HG03460 (cell line): ENCODE measurements at regions not wholly inside any gene's neighbourhood (a gene's known extent, or its start where the extent isn't known, plus 50 kb on each side); places are given as distances from the start of the nearest gene placed in this dataset.
"Not testable (repeated sequence)": the region's sequence is repeated elsewhere in the genome, so short reads cannot be mapped to it uniquely, and the experiment has no call there.

Source experiments
- ATAC-seq: cut with Tn5 transposase; IDR thresholded peaks from one replicate; pipeline ENCODE4 v1.9.1; 2021; ENCODE audit not compliant: unreplicated experiment

DNA sequence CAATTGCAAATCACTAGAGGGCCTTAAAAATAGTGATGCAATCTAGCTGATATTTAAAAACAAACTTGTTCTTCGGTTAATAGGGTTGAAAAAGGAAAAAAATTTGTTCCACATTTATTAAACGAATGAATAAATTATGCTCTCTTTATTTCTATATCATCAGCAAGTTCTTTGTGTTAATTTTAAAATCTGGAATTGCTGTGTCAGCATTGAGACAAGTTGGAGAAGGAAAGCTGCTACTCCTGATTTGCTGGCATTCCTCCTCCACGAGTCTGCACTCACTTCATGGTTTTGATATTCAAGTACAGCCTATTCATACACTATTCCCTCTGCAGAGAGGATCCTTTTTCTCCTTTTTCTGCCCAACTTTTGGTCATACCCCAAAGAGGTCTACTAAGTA, 117.6 kb downstream of the MRPL39 start:
- ATAC-seq, result no peak

DNA sequence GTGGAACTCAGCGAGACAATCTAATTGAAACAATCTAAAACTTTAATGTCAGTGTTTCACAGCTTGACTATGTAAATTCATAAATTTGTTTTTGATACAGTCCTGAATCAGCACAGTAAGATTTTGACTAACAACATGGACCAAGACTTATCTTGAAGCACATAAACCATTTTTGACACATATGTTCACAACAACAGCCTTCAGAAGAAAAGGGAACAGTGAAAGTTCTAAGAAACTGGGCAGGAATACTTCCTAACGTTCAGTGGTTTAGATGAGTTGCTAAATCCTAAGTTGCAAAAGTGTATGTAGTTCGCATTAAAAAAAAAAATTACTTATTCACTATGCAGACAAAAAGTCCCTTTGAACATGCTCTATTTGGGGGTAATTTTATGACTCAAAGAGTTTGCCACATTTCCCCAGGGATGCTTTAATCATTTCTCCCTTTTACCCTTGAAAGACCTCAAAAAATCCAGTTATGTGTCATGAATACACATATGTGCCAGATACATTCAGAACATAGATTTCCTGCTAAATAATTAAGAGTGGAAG, 120.2 kb downstream of the MRPL39 start:
- ATAC-seq, result peak; percentile 68

DNA sequence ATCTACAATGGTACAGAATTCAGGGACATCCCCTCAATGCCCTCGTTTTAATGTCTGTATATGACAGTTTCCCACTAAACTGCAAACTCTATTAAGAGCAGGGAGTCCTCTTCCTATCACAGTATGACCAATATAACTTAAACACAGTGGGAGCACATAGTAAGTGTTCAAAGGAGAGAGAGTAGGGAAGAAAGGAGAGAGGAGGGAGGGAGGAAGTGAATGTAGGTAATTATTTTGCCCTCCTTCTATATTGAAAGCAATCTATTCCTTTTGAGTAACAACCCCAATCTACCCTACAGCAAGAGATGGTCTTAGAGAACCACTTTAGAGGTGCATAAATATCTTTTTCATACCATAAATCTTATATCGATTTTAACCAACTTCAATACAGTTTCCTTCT, 121.4 kb downstream of the MRPL39 start:
- no peak for ATAC-seq

DNA sequence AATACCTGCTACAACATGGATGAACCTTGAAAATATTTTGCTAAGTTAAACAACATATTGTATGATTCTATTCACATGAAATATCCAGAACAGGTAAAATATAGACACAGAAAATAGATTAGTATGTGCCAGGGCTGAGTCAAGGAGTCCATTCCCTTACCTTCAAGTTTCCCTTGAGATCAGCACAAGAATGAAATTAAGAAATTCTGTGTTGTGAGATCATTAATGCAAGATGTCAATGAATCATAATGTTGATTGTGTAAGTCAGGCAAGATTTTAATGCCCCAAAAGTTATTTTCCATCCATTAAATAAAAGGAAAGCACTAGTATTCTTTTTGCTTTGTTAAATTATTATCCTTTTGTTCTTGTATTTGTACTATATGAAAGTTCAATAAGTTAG, 139.4 kb downstream of the MRPL39 start:
- ATAC-seq, result no peak

DNA sequence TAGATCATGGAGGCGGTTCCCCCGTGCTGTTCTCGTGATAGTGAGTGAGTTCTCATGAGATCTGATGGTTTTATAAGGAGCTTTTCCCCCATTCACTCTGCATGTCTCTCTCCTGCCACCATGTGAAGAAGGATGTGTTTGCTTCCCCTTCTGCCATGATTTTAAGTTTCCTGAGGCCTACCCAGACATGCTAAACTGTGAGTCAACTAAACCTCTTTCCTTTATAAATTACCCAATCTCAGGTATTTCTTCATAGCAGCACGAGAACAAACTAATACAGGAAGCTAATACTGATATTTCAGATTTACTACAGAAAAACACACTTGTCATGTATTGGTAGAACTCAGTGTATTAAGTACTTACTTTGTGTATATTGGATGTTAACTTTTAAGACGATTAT, 140.2 kb downstream of the MRPL39 start:
- ATAC-seq, result not testable (repeated sequence)

DNA sequence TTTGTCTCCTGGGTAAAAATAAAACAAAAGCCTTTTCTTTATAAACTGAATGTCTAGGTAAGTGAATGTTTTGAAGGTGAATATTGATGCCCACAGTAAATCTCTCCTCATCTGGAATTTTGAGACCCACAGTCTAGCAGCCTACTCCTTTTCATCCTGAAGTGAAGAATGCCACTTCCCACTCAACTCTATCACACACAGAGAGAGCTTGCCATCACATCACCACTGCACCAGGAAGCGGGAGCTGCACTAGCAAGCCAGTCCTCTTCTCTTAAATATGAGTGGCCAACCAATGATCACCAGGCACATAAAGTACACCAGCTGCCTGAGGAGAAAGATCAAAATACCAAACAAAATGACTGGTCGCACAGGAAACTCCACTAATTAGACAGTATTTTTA, 140.8 kb downstream of the MRPL39 start:
- no peak for ATAC-seq

DNA sequence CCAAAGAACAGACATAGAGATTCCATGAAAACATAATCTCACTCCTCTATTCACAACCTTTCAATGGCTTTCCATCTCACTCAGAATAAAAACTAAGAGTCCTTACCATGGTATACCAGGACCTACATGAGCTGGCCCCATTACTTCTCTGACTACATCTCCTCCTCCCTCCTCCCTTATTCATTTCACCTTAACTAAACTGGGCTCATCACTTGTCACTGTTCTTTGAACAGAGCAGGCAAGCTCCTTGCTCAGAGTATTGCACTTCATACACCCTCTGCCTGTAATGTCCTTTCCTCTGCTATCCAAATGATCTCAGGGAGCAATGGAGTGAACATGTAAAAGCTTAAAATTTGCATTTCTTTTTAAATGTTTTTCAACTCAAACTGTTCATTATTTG, 142.0 kb downstream of the MRPL39 start:
- ATAC-seq, result no peak

DNA sequence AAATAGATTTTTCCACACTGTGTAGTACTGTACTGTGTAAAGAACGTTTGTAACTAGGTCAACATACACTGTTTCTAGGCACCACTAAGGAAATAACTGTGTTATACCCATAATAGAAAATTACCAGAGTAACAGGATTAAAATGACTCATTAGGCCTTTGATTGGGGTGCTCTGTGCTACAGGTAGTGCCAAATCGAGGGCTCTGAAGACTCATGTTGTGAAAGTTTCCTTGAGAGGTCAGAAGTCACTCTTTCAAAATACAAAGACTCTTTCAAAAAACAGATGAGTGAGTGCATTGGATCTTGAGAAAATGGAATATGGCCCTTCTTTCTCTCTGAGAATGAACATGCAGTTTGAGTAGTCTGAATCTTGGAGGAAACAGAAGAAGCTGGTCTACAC, 143.0 kb downstream of the MRPL39 start:
- ATAC-seq, result peak; percentile 54

DNA sequence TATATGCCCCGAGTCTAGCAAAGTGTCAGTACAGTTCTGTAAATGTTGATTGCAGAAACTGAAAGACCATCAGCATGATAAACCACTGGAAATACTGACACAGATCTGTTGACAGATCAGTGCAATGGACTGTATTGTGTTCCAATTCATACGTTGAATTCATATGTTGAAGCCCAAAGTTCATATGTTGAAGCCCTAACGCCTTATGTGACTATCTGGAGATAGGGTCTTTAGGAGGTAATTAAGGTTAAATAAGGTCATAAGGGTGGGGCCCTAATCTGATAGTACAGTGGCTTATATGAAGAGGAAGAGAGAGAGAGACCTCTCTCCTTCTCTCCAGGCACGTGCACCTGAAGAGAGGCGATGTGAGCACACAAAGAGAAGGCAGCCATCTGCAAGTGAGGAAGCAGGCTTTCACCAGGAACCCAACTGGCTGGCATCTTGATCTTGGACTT, 144.7 kb downstream of the MRPL39 start:
- ATAC-seq, result peak; percentile 44

DNA sequence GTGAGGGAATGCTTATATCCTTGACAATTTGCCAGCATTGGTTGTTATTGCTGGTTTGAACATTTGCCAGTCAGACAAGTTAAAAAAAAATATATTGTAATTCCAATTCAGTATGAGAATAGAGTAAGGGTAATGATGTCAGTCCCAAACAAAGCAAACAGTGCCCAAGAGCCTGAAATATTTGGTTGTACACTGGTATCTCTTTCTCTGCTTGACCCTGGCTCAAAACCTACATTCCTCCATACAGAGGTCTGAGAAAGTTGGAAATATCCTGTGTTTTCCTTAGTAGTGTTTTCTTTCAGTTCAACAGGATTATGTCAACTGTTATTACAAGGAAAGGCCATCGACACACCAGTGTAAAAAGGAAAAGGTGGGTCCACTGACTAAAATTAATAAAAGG, 145.6 kb downstream of the MRPL39 start:
- no peak for ATAC-seq

DNA sequence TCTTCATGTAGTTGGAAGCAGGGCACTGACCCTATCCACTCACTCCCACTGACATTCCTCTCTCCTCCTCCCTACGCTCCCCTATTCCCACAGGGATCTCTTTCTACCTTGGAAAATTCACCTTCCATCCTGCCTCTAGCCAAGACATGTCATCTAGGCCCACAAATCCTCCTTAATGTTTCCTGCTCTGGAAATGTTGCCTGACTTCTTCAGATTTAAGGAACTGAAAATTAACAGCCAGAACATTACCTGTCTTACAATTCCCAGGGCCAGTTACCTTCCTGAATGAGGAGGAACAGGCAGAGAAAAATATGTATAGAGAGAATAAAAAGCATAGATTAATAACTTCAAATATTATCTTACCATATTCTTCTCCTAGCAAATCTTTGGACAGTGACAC, 147.3 kb downstream of the MRPL39 start:
- ATAC-seq, result no peak

DNA sequence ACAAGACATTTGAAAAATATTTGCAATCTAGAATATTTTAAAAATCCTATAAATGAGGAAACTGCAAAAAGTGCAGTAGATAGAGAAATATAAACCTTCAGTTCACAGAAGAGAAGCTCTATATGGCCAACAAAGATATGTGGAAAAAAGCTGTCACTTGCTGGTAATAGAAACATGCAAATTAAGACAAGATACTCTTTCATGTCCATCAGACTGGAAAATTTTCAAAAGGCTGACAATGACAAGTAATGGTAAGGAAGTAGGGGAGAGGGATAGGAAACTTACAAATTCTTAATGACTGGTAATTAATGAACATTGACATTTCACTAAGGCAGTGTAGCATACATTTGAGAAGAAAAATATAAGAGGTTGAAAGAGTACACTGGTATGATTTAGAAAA, 147.9 kb downstream of the MRPL39 start:
- ATAC-seq, result no peak

DNA sequence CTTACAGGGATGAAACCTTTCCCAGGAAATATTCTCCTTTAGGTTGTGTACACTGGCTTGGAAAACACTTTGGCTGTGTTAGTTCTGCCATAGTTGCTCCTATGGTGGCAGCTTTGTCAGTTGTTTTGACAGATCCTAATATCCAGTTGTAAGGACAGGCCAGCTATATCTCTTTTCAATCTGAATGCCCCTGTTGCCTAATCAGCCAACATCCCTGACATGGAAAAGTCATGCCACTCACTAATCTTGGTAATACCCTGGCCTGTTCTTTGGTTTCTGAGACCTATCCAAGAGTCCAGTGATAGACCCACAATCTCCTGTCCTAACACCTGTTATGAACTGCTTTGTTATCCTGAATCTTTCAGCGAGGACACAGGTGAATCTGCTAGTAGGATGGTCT, 148.8 kb downstream of the MRPL39 start:
- no peak for ATAC-seq

DNA sequence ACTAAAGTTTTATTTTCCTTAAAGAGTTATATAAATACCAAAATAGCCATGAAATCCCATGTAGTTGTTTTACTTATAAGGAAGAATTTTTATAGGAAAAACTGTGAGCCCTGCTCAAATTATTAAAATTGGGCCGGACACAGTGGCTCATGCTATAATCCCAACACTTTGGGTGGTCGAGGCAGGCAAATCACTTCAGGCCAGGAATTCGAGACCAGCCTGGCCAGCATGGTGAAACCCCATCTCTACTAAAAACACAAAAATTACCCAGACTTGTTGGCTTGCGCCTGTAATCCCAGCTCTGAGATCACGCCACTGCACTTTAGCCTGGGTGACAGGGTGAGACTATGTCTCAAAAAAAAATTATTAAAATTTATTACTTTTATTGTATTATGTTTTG, 149.3 kb downstream of the MRPL39 start:
- ATAC-seq, result no peak

DNA sequence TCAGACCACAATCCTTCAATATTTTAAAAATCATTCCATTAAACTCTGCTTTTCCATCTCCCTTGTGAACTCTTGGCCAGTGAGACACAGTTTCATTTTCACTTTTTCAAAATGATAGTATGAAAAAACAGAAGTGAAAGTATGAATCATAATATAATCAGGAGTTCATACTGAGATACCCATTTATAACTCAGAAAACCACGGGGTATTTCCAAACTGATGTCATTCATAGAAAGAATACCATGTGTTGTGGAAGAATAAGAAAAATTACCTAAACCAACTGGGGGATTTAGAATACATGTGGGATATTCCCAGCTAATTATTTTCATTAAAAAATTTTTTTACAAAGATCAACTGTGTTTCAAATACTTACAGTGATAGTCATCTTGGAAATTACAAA, 149.9 kb downstream of the MRPL39 start:
- peak; percentile 58 for ATAC-seq

DNA sequence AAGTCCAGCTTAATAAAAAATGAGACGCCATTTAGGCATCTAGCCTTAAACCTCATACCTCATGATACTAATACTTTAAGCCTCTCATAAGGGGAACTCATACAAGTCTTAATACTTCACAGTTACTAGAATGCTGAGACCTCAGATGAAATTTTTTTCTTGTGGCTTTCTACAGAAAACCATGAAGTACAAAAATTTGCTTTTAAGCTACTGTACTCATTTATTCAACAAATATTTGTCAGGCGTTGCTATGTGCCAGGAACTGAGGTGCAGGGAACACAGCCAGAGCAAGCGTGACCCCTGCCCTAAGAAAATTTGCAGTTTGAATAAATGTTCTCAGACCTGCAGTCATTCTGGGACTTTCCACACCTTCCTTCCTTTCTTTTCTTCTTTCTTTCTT, 150.6 kb downstream of the MRPL39 start:
- peak; percentile 51 for ATAC-seq

DNA sequence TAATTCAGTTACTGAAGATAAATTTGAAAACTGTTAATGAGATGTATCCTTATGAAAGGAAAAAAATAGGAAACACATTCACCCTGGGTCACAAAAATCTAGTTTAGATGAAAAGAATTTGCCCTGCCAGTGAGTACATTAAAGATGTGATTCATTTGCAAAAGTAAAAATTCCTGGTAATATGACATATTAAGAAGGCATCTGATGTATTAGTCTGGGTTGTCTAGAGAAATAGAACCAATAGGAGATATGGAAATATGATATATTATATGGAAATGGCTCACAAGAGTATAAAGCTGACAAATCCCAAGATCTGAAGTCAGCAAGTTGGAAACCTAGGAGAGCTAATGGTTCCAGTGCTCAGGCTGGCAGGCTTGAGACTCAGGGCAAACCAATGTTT, 153.8 kb downstream of the MRPL39 start:
- ATAC-seq, result no peak

DNA sequence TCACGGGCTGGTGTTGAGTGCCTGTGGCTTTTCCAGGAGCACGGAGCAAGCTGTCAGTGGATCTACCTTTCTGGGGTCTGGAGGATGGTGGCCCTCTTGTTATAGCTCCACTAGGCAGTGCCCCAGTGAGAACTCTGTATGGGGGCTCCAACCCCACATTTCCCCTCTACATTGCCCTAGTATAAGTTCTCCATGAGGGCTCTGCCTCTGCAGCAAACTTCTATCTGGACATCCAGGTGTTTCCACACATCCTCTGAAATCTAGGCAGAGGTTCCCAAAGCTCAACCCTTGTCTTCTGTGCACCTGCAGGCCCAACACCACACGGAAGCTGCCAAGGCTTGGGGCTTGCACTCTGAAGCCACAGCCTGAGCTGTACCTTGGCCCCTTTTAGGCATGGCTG, 157.3 kb downstream of the MRPL39 start:
- no peak for ATAC-seq

DNA sequence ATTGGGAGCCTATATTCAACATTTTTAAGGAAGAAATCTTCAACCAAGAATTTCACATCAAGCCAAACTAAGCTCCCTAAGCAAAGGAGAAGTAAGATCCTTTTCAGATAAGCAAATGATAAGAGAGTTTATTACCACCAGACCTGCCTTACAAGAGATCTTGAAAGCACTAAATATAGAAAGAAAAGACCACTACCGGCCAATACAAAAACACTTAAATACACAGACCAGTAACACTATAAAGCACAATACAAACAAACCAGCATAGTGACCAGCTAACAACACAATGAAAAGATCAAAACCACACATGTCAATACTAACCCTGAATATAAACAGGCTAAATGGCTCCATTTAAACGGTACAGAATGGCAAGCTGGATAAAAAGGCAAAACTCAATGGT, 165.4 kb downstream of the MRPL39 start:
- ATAC-seq, result no peak

DNA sequence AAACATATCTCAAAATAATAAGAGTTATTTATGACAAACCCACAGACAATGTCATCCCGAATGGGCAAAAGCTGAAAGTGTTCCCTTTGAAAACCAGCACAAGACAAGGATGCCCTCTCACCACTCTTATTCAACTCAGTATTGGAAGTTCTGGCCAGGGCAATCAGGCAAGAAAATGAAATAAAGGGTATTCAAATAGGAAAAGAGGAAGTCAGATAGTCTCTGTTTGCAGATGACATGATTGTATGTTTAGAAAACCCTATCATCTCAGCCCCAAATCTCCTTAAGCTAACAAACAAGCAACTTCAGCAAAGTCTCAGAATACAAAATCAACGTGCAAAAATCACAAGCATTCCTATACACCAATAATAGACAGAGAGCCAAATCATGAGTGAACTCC, 169.8 kb downstream of the MRPL39 start:
- not testable (repeated sequence) for ATAC-seq

DNA sequence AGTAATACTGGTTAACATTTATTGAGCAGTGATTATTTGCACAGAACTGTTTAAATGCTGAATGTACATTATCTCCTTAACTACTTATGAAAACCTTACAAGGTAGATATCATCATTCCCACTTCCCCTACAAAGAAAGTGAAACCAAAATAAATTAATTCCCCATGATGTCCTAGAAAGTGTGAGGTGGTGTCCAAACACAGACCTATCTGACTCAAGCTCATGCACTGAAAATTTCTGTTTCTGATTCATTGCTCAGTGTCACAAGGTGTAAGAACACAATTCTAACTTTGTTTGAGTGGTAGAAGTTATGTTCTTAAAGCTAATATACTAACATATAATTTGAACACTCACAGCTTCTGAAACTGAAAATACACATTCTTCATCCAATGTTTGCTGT, 178.7 kb downstream of the MRPL39 start:
- peak; percentile 50 for ATAC-seq

DNA sequence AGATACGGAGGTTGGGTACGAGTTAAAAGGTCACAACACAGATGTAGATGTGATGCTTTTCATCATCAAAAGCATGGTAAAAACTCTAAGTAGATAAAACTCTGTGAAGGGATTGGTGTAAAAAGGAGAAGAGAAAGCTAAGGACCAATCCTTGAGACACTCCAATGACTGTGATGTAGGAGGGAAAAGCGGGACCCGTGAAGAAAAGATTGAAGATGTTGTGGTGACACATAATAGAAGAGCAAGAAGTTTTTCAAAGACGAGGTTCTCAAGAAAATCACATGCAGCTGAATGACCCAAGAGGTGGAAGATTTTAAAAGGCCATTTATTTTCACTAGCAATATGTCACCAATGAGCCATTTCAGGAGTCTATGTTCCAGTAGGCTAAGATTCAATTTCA, 179.5 kb downstream of the MRPL39 start:
- no peak for ATAC-seq

DNA sequence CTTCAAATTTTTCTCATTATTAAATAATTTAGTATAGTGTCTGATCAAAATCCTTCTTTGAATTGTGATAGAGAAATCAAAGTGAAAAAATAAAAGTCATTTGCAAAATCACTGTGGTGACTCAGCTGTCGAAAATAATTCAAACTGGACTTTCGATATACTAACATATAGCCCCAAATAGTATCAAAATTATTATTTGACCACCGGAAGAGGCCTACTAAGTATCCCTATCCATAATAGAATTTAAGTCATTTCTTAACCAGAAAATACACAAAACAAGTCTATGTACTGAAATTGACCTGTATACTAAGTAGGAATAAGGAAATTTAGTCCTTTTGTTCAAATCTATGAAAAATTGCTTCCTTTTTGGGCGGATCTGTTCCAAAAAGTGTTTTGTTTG, 180.7 kb downstream of the MRPL39 start:
- ATAC-seq, result no peak

DNA sequence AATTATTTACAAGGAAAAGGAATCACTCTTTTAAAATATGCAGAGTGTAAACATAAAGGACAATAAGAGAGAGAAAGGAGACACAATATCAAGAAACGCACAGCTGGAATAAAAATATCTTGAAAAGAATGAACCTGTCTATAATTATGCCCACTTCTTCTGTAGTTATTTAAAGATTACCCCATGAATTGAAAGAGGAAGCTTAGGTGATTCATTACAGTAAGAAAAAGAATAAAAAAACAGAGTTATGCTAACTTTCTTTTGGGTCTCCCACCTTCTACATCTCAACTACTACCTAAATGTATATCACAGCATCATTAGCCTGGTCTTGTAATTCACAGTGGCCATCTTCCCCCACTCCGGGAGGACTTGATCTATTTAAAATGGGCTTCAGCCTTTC, 182.1 kb downstream of the MRPL39 start:
- ATAC-seq, result no peak
